Ishikawa (cell line): ENCODE measurements at regions not wholly inside any gene's neighbourhood (a gene's known extent, or its start where the extent isn't known, plus 50 kb on each side); places are given as distances from the start of the nearest gene placed in this dataset.

ENCODE experiments used
- EGR1 ChIP-seq: IDR thresholded peaks from 2 replicates; pipeline ENCODE4 v1.6.1; 2012
- EP300 ChIP-seq: IDR thresholded peaks from 2 replicates; pipeline ENCODE4 v1.6.1; 2012; ENCODE audit warnings: borderline replicate concordance
- TCF12 ChIP-seq: IDR thresholded peaks from 2 replicates; pipeline ENCODE4 v1.6.1; 2012; ENCODE audit warnings: low read depth
- YY1 ChIP-seq: IDR thresholded peaks from 2 replicates; pipeline ENCODE4 v1.6.1; 2012; ENCODE audit warnings: low read depth
- TF ChIP-seq, protein P1 (sequence below): IDR thresholded peaks from 2 replicates; pipeline ENCODE4 v1.6.1; 2012

DNA sequence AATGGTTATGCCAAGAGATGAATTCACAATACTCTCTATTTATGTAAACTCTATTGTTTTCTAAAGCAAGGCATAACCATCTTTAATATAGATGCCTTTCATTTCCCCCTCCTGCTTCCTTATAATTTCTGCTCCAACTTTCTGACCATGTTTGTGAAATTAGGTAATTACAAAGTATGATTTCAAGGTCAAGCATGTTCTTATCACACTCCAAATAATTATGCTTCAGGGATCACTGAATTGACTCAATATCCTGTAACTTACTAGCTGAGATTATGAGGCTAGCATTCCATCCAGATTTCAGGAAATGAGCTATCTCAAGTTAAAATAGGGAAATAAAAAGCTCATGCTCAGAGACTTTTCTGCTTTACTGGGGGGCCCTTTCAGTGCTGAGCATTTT, 655.9 kb upstream of the IGFBP3 start:
- TF ChIP-seq, protein P1, sequence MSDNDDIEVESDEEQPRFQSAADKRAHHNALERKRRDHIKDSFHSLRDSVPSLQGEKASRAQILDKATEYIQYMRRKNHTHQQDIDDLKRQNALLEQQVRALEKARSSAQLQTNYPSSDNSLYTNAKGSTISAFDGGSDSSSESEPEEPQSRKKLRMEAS, result no peak
- TF ChIP-seq EP300 (no peak), TCF12 (no peak), YY1 (no peak), EGR1 (no peak)
